ENCODE measurements at regions not wholly inside any gene's neighbourhood (a gene's known extent, or its start where the extent isn't known, plus 50 kb on each side); places are given as distances from the start of the nearest gene placed in this dataset.
"Not testable (repeated sequence)": the region's sequence is repeated elsewhere in the genome, so short reads cannot be mapped to it uniquely, and the experiment has no call there.

DNA sequence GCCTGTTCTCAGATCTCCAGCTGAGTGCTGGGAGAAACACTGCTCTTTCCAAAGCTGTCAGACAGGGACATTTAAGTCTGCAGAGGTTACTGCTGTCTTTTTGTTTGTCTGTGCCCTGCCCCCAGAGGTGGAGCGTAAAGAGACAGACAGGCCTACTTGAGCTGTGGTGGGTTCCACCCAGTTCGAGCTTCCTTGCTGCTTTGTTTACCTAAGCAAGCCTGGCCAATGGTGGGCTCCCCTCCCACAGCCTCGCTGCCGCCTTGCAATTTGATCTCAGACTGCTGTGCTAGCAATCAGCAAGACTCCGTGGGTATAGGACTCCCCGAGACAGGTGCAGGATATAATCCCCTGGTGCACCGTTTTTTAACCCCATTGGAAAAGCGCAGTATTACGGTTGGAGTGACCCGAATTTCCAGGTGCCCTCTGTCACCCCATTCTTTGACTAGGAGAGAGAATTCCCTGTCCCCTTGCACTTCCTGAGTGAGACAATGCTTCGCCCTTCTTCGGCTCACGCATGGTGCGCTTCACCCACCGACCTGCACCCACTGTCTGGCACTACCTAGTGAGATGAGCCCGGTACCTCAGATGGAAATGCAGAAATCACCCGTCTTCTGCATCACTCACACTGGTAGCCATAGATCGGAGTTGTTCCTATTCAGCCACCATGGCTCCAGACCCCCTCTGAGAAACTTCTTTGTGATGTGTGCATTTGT is 650.3 kb upstream of the ALG10B start:
- ATAC-seq: no peak
- H3K36me3 Mint-ChIP-seq: peaks cover 10 to 29% of the 10 kb centered on the region in 2 donors
- peaks cover 14% of the 10 kb centered on the region in 2 donors for H3K9me3 Mint-ChIP-seq
- DNase-seq (ENCODE audit: low spot score in 2 of 2): peak in 1 of 2 donors; percentile 18
- H3K27ac Mint-ChIP-seq: no peak overlapping the region

DNA sequence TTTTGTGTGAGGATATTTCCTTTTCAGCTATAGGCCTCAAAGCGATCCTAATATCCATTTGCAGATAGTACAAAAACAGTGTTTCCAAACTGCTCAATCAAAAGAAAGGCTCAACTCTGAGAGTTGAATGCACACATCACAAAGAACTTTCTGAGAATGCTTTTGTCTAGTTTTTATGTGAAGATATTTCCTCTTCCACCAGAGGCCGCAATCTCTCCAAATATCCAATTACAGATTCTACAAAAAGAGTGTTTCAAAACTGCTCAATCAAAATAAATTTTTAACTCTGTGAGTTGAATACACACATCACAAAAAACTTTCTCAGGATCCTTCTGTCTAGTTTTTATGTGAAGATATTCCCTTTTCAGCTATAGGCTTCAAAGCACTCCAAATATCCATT is 648.0 kb upstream of the ALG10B start:
- not testable (repeated sequence) for H3K9me3 Mint-ChIP-seq; ATAC-seq; DNase-seq (ENCODE audit: low spot score in 2 of 2); H3K27ac Mint-ChIP-seq
- peaks cover 8 to 33% of the 10 kb centered on the region in 2 donors for H3K36me3 Mint-ChIP-seq

DNA sequence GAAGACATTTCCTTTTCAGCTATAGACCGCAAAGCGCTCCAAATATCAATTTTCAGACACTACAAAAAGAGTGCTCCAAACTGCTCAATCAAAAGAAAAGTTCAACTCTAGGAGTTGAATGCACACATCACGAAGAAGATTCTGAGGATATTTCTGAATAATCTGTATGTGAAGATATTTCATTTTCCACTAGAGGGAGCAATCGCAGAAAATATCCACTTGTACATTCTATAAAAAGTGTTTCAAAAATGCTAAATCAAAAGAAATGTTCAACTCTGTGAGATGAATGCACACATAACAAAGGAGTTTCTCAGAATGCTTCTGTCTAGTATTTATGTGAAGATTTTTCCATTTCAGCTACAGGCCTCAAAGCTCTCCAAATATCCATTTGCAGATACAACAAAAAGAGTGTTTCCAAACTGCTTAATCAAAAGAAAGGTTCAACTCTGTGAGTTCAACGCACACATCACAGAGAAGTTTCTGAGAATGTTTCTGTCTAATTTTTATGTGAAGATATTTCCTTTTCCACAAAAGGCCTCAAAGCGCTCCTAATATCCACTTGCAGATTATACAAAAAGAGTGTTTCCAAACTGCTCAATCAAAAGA is 643.8 kb upstream of the ALG10B start:
- no peak for DNase-seq (ENCODE audit: low spot score in 2 of 2)
- peaks cover 7 to 10% of the 10 kb centered on the region in 2 donors for H3K9me3 Mint-ChIP-seq
- ATAC-seq: no peak
- peaks cover 5 to 24% of the 10 kb centered on the region in 2 donors for H3K36me3 Mint-ChIP-seq
- H3K27ac Mint-ChIP-seq: no peak overlapping the region

DNA sequence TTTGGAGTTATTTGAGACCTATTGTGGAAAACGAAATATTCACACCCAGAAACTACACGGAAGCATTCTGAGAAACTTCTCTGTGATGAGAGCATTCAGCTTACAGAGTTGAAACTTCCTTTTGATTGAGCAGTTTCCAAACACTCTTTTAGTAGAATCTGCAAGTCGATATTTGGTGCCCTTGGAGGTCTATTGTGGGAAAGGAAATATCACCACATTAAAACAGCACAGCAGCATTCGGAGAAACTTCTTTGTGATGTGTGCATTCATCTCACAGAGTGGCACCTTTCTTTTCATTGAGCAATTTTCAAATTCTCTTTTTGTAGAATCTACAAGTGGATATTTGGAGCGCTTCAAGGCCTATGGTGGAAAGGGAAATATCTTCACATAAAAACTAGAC is 595.7 kb upstream of the ALG10B start:
- DNase-seq (ENCODE audit: low spot score in 2 of 2) (no peak), ATAC-seq (no peak)
- no peak overlapping the region for H3K27ac Mint-ChIP-seq
- peaks cover 32 to 33% of the 10 kb centered on the region in 2 donors for H3K36me3 Mint-ChIP-seq
- peaks cover 36 to 41% of the 10 kb centered on the region in 2 donors for H3K9me3 Mint-ChIP-seq

DNA sequence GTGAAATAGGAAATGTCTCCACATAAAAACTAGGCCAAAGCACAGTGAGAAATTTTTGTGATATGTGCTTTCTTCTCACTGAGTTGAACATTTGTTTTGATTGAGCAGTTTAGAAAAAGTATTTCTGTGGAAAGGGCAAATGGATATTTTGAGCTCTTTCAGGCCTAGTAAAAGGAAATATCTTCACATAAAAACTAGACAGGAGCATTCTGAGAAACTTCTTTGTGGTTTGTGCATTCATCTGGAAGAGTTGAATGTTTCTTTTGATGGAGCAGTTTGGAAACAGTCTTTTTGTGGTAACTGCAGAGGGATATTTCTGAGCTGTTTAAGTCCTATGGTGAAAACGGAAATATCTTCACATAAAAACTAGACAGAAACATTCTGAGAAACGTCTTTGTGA is 582.7 kb upstream of the ALG10B start:
- no peak overlapping the region for H3K27ac Mint-ChIP-seq
- ATAC-seq: no peak
- H3K9me3 Mint-ChIP-seq: peaks cover 17 to 32% of the 10 kb centered on the region in 2 donors
- DNase-seq (ENCODE audit: low spot score in 2 of 2): no peak
- peaks cover 4 to 31% of the 10 kb centered on the region in 2 donors for H3K36me3 Mint-ChIP-seq
